Adrenal gland (tissue), 5 donors: ENCODE measurements at regions not wholly inside any gene's neighbourhood (a gene's known extent, or its start where the extent isn't known, plus 50 kb on each side); places are given as distances from the start of the nearest gene placed in this dataset.

Experiments
- POLR2A ChIP-seq, 2 donors: fragments of 450-650 bp; IDR thresholded peaks; one replicate each; pipeline ENCODE4 v1.6.1; 2017; ENCODE audit warnings: antibody characterized with exemption in 2 of 2, mild to moderate bottlenecking in 2 of 2, moderate library complexity in 1 of 2
- TF ChIP-seq, protein P1 (sequence below), 6 experiments: fragments of 450-650 bp in 4 of 6; fragments of 200-600 bp in 2 of 6; sonication (generic) in 1 of 6; IDR thresholded peaks; 1 replicate in 5 of 6; 2 replicates in 1 of 6; pipeline versions ENCODE4 v1.5.1 to v1.8.0; 2016 to 2021; ENCODE audit warnings: antibody characterized with exemption in 6 of 6, mild to moderate bottlenecking in 2 of 6, moderate library complexity in 1 of 6
- donor health status: DM: no; HTN: no; CAD: no.

- TF ChIP-seq, protein P1, sequence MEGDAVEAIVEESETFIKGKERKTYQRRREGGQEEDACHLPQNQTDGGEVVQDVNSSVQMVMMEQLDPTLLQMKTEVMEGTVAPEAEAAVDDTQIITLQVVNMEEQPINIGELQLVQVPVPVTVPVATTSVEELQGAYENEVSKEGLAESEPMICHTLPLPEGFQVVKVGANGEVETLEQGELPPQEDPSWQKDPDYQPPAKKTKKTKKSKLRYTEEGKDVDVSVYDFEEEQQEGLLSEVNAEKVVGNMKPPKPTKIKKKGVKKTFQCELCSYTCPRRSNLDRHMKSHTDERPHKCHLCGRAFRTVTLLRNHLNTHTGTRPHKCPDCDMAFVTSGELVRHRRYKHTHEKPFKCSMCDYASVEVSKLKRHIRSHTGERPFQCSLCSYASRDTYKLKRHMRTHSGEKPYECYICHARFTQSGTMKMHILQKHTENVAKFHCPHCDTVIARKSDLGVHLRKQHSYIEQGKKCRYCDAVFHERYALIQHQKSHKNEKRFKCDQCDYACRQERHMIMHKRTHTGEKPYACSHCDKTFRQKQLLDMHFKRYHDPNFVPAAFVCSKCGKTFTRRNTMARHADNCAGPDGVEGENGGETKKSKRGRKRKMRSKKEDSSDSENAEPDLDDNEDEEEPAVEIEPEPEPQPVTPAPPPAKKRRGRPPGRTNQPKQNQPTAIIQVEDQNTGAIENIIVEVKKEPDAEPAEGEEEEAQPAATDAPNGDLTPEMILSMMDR (IDR thresholded peaks at IDR 0.05): no peak
- TF ChIP-seq POLR2A (IDR thresholded peaks at IDR 0.05): no peak
Measured at GRCh38 chr7:52486267-52486666, 549.2 kb upstream of the POM121L12 start.
